Sigmoid colon (tissue), 4 donors: ENCODE measurements at regions not wholly inside any gene's neighbourhood (a gene's known extent, or its start where the extent isn't known, plus 50 kb on each side); places are given as distances from the start of the nearest gene placed in this dataset.

Source experiments
- CTCF ChIP-seq, 4 experiments: fragments of 450-650 bp in 3 of 4; fragments of 200-600 bp in 1 of 4; IDR thresholded peaks; one replicate each; pipeline ENCODE4 v1.5.1; 2016 to 2019; ENCODE audit warnings: antibody characterized with exemption in 4 of 4, mild to moderate bottlenecking in 3 of 4, moderate library complexity in 2 of 4
- EP300 ChIP-seq, 4 donors: sonication (generic); formaldehyde crosslinking; IDR thresholded peaks; one replicate each; pipeline ENCODE4 v1.6.1; 2017; ENCODE audit warnings: antibody characterized with exemption in 4 of 4
- POLR2A ChIP-seq, 2 donors: fragments of 450-650 bp; IDR thresholded peaks; one replicate each; pipeline ENCODE4 v1.6.1; 2016; ENCODE audit warnings: antibody characterized with exemption in 2 of 2, mild to moderate bottlenecking in 2 of 2, moderate library complexity in 2 of 2
- POLR2AphosphoS5 ChIP-seq, 4 donors: sonication (generic); formaldehyde crosslinking; IDR thresholded peaks; one replicate each; pipeline ENCODE4 v1.6.1; 2017; ENCODE audit warnings: antibody characterized with exemption in 4 of 4

- TF ChIP-seq CTCF (IDR thresholded peaks at IDR 0.05) (no peak), EP300 (IDR thresholded peaks at IDR 0.05) (no peak), POLR2AphosphoS5 (IDR thresholded peaks at IDR 0.05) (no peak), POLR2A (IDR thresholded peaks at IDR 0.05) (no peak)
These were observed 53.8 kb upstream of the TCF7L2 start for GRCh38 chr10:112896273-112896672.
